Panc1 (cell line): ENCODE measurements at regions not wholly inside any gene's neighbourhood (a gene's known extent, or its start where the extent isn't known, plus 50 kb on each side); places are given as distances from the start of the nearest gene placed in this dataset.

Source experiments
- CTCF ChIP-seq: fragments of 450-650 bp; IDR thresholded peaks from 2 replicates; pipeline ENCODE4 v1.5.1; 2017; ENCODE audit warnings: mild to moderate bottlenecking
- POLR2AphosphoS5 ChIP-seq: IDR thresholded peaks from 2 replicates; pipeline ENCODE4 v1.6.1; 2012; ENCODE audit warnings: mild to moderate bottlenecking, low read depth, low read length, moderate library complexity
- TCF7L2 ChIP-seq: IDR thresholded peaks from 2 replicates; pipeline ENCODE4 v1.6.1; 2011; ENCODE audit warnings: mild to moderate bottlenecking, low read depth, low read length, inconsistent platforms
- TF ChIP-seq, protein P1 (sequence below), 2 experiments: IDR thresholded peaks; 2 replicates each; pipeline ENCODE4 v1.6.1; 2011 to 2012; ENCODE audit warnings: low read depth in 2 of 2, control low read depth in 1 of 2, low read length in 1 of 2, mild to moderate bottlenecking in 1 of 2, moderate library complexity in 1 of 2; ENCODE audit not compliant: insufficient read depth in 1 of 2

DNA sequence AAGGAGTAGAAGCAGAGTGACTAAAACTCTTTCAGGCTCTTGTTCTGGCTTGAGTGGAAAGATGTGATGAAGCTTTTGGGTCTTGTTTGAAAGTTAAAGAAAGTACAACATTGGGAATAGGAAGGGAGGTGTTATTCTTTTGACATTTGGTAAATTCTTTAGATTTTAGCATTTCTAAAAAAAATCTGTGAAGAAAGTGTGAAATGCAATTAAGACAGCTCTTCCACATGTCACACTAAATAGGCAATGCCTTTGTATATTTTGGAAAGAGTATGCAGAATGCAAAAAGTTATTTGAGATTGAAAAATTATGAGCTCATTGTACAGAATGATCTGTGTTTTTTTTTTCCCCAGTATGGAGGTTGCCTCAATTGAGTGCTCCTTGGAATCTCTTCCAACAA lies 532.2 kb upstream of the DPPA4 start:
- no peak for TF ChIP-seq CTCF
- no peak for TF ChIP-seq POLR2AphosphoS5
- TF ChIP-seq, protein P1, sequence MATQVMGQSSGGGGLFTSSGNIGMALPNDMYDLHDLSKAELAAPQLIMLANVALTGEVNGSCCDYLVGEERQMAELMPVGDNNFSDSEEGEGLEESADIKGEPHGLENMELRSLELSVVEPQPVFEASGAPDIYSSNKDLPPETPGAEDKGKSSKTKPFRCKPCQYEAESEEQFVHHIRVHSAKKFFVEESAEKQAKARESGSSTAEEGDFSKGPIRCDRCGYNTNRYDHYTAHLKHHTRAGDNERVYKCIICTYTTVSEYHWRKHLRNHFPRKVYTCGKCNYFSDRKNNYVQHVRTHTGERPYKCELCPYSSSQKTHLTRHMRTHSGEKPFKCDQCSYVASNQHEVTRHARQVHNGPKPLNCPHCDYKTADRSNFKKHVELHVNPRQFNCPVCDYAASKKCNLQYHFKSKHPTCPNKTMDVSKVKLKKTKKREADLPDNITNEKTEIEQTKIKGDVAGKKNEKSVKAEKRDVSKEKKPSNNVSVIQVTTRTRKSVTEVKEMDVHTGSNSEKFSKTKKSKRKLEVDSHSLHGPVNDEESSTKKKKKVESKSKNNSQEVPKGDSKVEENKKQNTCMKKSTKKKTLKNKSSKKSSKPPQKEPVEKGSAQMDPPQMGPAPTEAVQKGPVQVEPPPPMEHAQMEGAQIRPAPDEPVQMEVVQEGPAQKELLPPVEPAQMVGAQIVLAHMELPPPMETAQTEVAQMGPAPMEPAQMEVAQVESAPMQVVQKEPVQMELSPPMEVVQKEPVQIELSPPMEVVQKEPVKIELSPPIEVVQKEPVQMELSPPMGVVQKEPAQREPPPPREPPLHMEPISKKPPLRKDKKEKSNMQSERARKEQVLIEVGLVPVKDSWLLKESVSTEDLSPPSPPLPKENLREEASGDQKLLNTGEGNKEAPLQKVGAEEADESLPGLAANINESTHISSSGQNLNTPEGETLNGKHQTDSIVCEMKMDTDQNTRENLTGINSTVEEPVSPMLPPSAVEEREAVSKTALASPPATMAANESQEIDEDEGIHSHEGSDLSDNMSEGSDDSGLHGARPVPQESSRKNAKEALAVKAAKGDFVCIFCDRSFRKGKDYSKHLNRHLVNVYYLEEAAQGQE (IDR thresholded peaks at IDR 0.05; ENCODE audit: insufficient read depth in 1 of 2, low read depth in 2 of 2, low read length in 1 of 2) = no peak
- TF ChIP-seq TCF7L2 = no peak
